H1 (cell line): ENCODE measurements at regions not wholly inside any gene's neighbourhood (a gene's known extent, or its start where the extent isn't known, plus 50 kb on each side); places are given as distances from the start of the nearest gene placed in this dataset.

Experiments
- BACH1 ChIP-seq: IDR thresholded peaks from 2 replicates; pipeline ENCODE4 v1.6.1; 2012; ENCODE audit warnings: low read length, improper control_type of control experiment
- HDAC2 ChIP-seq, 2 experiments: fragments of 300-600 bp in 1 of 2; sonication (generic) in 1 of 2; IDR thresholded peaks; 2 replicates each; pipeline ENCODE4 v1.6.1; 2011 to 2012; ENCODE audit warnings: low read depth in 2 of 2, low read length in 2 of 2, mild to moderate bottlenecking in 2 of 2, moderate library complexity in 2 of 2, borderline replicate concordance in 1 of 2, inconsistent platforms in 1 of 2
- JUN ChIP-seq: IDR thresholded peaks from 2 replicates; pipeline ENCODE4 v1.6.1; 2011; ENCODE audit warnings: low read depth, mild to moderate bottlenecking, improper control_type of control experiment, low read length
- POLR2A ChIP-seq, 2 experiments: IDR thresholded peaks; 1 replicate in 1 of 2; 2 replicates in 1 of 2; pipeline ENCODE4 v1.6.1; 2011; ENCODE audit warnings: low read depth in 2 of 2, low read length in 2 of 2, mild to moderate bottlenecking in 2 of 2; ENCODE audit errors: control extremely low read depth in 1 of 2
- TF ChIP-seq, protein P1 (sequence below): fragments of 300-600 bp; sonication (generic); IDR thresholded peaks from 2 replicates; pipeline ENCODE4 v1.7.1; 2012; ENCODE audit warnings: low read length, moderate library complexity, mild to moderate bottlenecking, inconsistent platforms; ENCODE audit not compliant: insufficient replicate concordance

DNA sequence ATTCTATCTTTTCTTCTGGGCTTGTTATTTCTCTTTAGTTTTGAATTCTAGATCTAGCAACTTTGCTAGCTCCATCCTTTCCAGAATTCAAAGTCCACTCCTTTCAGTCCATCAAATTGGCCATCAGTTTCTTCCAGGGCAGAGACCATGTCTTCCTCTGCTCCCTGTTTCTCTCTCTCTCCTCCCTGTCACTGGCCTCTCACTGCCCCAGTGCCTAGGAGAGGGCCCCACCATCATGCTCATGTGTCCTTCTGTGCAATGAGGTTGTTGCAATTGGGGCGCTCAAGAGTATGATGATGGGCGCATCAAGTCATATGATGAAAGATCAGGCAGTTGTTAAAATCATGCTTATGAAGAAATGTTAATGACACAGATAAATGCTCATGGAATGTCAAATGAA is 159.2 kb upstream of the HS6ST1 start (continued):
- TF ChIP-seq, protein P1, sequence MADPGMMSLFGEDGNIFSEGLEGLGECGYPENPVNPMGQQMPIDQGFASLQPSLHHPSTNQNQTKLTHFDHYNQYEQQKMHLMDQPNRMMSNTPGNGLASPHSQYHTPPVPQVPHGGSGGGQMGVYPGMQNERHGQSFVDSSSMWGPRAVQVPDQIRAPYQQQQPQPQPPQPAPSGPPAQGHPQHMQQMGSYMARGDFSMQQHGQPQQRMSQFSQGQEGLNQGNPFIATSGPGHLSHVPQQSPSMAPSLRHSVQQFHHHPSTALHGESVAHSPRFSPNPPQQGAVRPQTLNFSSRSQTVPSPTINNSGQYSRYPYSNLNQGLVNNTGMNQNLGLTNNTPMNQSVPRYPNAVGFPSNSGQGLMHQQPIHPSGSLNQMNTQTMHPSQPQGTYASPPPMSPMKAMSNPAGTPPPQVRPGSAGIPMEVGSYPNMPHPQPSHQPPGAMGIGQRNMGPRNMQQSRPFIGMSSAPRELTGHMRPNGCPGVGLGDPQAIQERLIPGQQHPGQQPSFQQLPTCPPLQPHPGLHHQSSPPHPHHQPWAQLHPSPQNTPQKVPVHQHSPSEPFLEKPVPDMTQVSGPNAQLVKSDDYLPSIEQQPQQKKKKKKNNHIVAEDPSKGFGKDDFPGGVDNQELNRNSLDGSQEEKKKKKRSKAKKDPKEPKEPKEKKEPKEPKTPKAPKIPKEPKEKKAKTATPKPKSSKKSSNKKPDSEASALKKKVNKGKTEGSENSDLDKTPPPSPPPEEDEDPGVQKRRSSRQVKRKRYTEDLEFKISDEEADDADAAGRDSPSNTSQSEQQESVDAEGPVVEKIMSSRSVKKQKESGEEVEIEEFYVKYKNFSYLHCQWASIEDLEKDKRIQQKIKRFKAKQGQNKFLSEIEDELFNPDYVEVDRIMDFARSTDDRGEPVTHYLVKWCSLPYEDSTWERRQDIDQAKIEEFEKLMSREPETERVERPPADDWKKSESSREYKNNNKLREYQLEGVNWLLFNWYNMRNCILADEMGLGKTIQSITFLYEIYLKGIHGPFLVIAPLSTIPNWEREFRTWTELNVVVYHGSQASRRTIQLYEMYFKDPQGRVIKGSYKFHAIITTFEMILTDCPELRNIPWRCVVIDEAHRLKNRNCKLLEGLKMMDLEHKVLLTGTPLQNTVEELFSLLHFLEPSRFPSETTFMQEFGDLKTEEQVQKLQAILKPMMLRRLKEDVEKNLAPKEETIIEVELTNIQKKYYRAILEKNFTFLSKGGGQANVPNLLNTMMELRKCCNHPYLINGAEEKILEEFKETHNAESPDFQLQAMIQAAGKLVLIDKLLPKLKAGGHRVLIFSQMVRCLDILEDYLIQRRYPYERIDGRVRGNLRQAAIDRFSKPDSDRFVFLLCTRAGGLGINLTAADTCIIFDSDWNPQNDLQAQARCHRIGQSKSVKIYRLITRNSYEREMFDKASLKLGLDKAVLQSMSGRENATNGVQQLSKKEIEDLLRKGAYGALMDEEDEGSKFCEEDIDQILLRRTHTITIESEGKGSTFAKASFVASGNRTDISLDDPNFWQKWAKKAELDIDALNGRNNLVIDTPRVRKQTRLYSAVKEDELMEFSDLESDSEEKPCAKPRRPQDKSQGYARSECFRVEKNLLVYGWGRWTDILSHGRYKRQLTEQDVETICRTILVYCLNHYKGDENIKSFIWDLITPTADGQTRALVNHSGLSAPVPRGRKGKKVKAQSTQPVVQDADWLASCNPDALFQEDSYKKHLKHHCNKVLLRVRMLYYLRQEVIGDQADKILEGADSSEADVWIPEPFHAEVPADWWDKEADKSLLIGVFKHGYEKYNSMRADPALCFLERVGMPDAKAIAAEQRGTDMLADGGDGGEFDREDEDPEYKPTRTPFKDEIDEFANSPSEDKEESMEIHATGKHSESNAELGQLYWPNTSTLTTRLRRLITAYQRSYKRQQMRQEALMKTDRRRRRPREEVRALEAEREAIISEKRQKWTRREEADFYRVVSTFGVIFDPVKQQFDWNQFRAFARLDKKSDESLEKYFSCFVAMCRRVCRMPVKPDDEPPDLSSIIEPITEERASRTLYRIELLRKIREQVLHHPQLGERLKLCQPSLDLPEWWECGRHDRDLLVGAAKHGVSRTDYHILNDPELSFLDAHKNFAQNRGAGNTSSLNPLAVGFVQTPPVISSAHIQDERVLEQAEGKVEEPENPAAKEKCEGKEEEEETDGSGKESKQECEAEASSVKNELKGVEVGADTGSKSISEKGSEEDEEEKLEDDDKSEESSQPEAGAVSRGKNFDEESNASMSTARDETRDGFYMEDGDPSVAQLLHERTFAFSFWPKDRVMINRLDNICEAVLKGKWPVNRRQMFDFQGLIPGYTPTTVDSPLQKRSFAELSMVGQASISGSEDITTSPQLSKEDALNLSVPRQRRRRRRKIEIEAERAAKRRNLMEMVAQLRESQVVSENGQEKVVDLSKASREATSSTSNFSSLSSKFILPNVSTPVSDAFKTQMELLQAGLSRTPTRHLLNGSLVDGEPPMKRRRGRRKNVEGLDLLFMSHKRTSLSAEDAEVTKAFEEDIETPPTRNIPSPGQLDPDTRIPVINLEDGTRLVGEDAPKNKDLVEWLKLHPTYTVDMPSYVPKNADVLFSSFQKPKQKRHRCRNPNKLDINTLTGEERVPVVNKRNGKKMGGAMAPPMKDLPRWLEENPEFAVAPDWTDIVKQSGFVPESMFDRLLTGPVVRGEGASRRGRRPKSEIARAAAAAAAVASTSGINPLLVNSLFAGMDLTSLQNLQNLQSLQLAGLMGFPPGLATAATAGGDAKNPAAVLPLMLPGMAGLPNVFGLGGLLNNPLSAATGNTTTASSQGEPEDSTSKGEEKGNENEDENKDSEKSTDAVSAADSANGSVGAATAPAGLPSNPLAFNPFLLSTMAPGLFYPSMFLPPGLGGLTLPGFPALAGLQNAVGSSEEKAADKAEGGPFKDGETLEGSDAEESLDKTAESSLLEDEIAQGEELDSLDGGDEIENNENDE: no peak
- TF ChIP-seq BACH1 (no peak), HDAC2 (IDR thresholded peaks at IDR 0.05; ENCODE audit: borderline replicate concordance in 1 of 2, low read depth in 2 of 2, low read length in 2 of 2) (no peak), JUN (no peak), POLR2A (IDR thresholded peaks at IDR 0.05; ENCODE audit: control extremely low read depth in 1 of 2, low read depth in 2 of 2, low read length in 2 of 2) (no peak)
